IMR-90 (cell line): ENCODE measurements at regions not wholly inside any gene's neighbourhood (a gene's known extent, or its start where the extent isn't known, plus 50 kb on each side); places are given as distances from the start of the nearest gene placed in this dataset.

ENCODE experiments used
- ATAC-seq: fragments of 200-7000 bp; cut with Tn5 transposase; 2 replicates; pipeline ENCODE4 v1.9.1; 2020; ENCODE audit warnings: low read depth, mild to moderate bottlenecking, moderate library complexity
- BruUV-seq: library from RNA; stranded (reverse); fragments of 400-500 nt; replicated peaks from 2 replicates; lab custom pipeline; 2021; lab: Mats Ljungman, UMichigan
- CTCF ChIA-PET: fragments of 300-600 bp; formaldehyde crosslinking; extraction: SDS; loops from one replicate; lab custom pipeline; 2021; ENCODE audit warnings: antibody characterized with exemption; lab: Yijun Ruan, JAX
- POLR2A ChIA-PET: fragments of 300-600 bp; sonication (Branson Sonifier 250); formaldehyde crosslinking; loops from one replicate; lab custom pipeline; 2022; ENCODE audit warnings: antibody characterized with exemption; ENCODE audit not compliant: unreplicated experiment; lab: Charles Lee
- DNase-seq: peaks from one replicate; pipeline ENCODE4 v3.0.0; 2013
- H2AFZ ChIP-seq: replicated peaks from 2 replicates; pipeline ENCODE3; 2013; ENCODE audit warnings: low read length, mild to moderate bottlenecking; ENCODE audit not compliant: poor library complexity
- H2AK5ac ChIP-seq: 2 replicates; pipeline ENCODE4 v1.6.1; 2013; ENCODE audit warnings: low read depth, low read length, inconsistent platforms
- H2AK9ac ChIP-seq: replicated peaks from 2 replicates; pipeline ENCODE3; 2013; ENCODE audit warnings: mild to moderate bottlenecking, low read depth, low read length, moderate library complexity; ENCODE audit not compliant: poor library complexity
- H2BK120ac ChIP-seq: 2 replicates; pipeline ENCODE4 v1.6.1; 2013; ENCODE audit warnings: low read depth, low read length, inconsistent platforms
- H2BK15ac ChIP-seq: 3 replicates; pipeline ENCODE4 v1.6.1; 2013; ENCODE audit warnings: low read depth, low read length, inconsistent platforms
- H2BK20ac ChIP-seq: 2 replicates; pipeline ENCODE4 v1.6.1; 2013; ENCODE audit warnings: low read depth, mild to moderate bottlenecking, inconsistent platforms, low read length, moderate library complexity
- H2BK5ac ChIP-seq: 2 replicates; pipeline ENCODE4 v1.6.1; 2013; ENCODE audit warnings: mild to moderate bottlenecking, low read depth, low read length, inconsistent platforms; ENCODE audit not compliant: poor library complexity, severe bottlenecking
- H3K14ac ChIP-seq: replicated peaks from 2 replicates; pipeline ENCODE4 v1.6.1; 2013; ENCODE audit warnings: low read depth, low read length, inconsistent platforms
- H3K18ac ChIP-seq: 2 replicates; pipeline ENCODE4 v1.6.1; 2013; ENCODE audit warnings: low read depth, low read length, control low read depth
- H3K23ac ChIP-seq: 2 replicates; pipeline ENCODE4 v1.6.1; 2013; ENCODE audit warnings: low read depth, low read length, inconsistent platforms
- H3K27ac ChIP-seq: 2 replicates; pipeline ENCODE4 v1.5.1; 2013; ENCODE audit warnings: mild to moderate bottlenecking, control low read depth, low read length; ENCODE audit not compliant: insufficient read depth
- H3K27me3 ChIP-seq: 2 replicates; pipeline ENCODE4 v1.6.1; 2013; ENCODE audit warnings: low read length; ENCODE audit not compliant: control insufficient read depth, insufficient read depth
- H3K36me3 ChIP-seq: 2 replicates; pipeline ENCODE4 v1.6.1; 2013; ENCODE audit warnings: low read length, mixed read lengths; ENCODE audit not compliant: control insufficient read depth, insufficient read depth
- H3K4ac ChIP-seq: 2 replicates; pipeline ENCODE4 v1.6.1; 2013; ENCODE audit warnings: low read depth, low read length, inconsistent platforms
- H3K4me1 ChIP-seq: 2 replicates; pipeline ENCODE4 v1.6.1; 2013; ENCODE audit warnings: low read length, mixed read lengths; ENCODE audit not compliant: control insufficient read depth, insufficient read depth
- H3K4me2 ChIP-seq: 2 replicates; pipeline ENCODE4 v1.6.1; 2013; ENCODE audit warnings: low read depth, mild to moderate bottlenecking, control low read depth, low read length, moderate library complexity
- H3K4me3 ChIP-seq: 2 replicates; pipeline ENCODE4 v1.5.1; 2013; ENCODE audit warnings: low read depth, mild to moderate bottlenecking, control low read depth, low read length, moderate library complexity; ENCODE audit not compliant: insufficient read depth
- H3K56ac ChIP-seq: 2 replicates; pipeline ENCODE4 v1.6.1; 2013; ENCODE audit warnings: low read length, inconsistent platforms; ENCODE audit not compliant: insufficient read depth; ENCODE audit errors: extremely low read depth
- H3K79me1 ChIP-seq, 2 experiments: 2 replicates each; pipeline ENCODE4 v1.6.1; 2013; ENCODE audit warnings: low read length in 2 of 2, inconsistent platforms in 1 of 2, low read depth in 1 of 2
- H3K9ac ChIP-seq: 2 replicates; pipeline ENCODE4 v1.6.1; 2013; ENCODE audit warnings: low read depth, low read length, control low read depth
- H3K9me1 ChIP-seq: 2 replicates; pipeline ENCODE4 v1.6.1; 2013; ENCODE audit warnings: low read length, inconsistent platforms; ENCODE audit not compliant: insufficient read depth
- H3K9me3 ChIP-seq: 2 replicates; pipeline ENCODE4 v1.6.1; 2013; ENCODE audit warnings: low read length; ENCODE audit not compliant: control insufficient read depth, insufficient read depth
- H4K20me1 ChIP-seq: 2 replicates; pipeline ENCODE4 v1.6.1; 2013; ENCODE audit warnings: low read length, inconsistent platforms; ENCODE audit not compliant: insufficient read depth
- H4K5ac ChIP-seq: 2 replicates; pipeline ENCODE4 v1.6.1; 2013; ENCODE audit warnings: mild to moderate bottlenecking, low read depth, low read length, control low read depth
- H4K8ac ChIP-seq, 2 experiments: 2 replicates each; pipeline ENCODE4 v1.6.1; 2013; ENCODE audit warnings: low read depth in 2 of 2, low read length in 2 of 2, control low read depth in 1 of 2, inconsistent platforms in 1 of 2
- H4K91ac ChIP-seq: 2 replicates; pipeline ENCODE4 v1.6.1; 2013; ENCODE audit warnings: low read depth, low read length, inconsistent platforms; ENCODE audit not compliant: insufficient read depth
- BHLHE40 ChIP-seq: fragments of 150-350 bp; IDR thresholded peaks from 2 replicates; pipeline ENCODE4 v1.6.1; 2016; ENCODE audit warnings: mild to moderate bottlenecking, low read depth, low read length
- CEBPB ChIP-seq: IDR thresholded peaks from 2 replicates; pipeline ENCODE4 v1.6.1; 2012; ENCODE audit warnings: low read depth, low read length, improper control_type of control experiment
- CHD1 ChIP-seq: IDR thresholded peaks from 2 replicates; pipeline ENCODE4 v1.6.1; 2012; ENCODE audit warnings: low read depth, low read length, improper control_type of control experiment
- CTCF ChIP-seq: conservative IDR thresholded peaks from 2 replicates; pipeline ENCODE4 v1.5.1; 2012; ENCODE audit warnings: mild to moderate bottlenecking, low read depth, low read length, improper control_type of control experiment
- ELK1 ChIP-seq: fragments of 150-350 bp; IDR thresholded peaks from 2 replicates; pipeline ENCODE4 v1.6.1; 2016; ENCODE audit warnings: low read depth, mild to moderate bottlenecking, low read length, moderate library complexity, borderline replicate concordance
- FOS ChIP-seq: fragments of 150-350 bp; IDR thresholded peaks from 2 replicates; pipeline ENCODE4 v1.6.1; 2016; ENCODE audit warnings: low read depth, low read length
- MAFK ChIP-seq: IDR thresholded peaks from 2 replicates; pipeline ENCODE4 v1.6.1; 2012; ENCODE audit warnings: low read depth, low read length, improper control_type of control experiment
- MAZ ChIP-seq: IDR thresholded peaks from 2 replicates; pipeline ENCODE4 v1.6.1; 2012; ENCODE audit warnings: low read depth, mild to moderate bottlenecking, low read length, improper control_type of control experiment, moderate library complexity, borderline replicate concordance
- NFE2L2 ChIP-seq: fragments of 150-350 bp; IDR thresholded peaks from 2 replicates; pipeline ENCODE4 v1.6.1; 2016; ENCODE audit warnings: low read depth, mild to moderate bottlenecking, low read length
- POLR2A ChIP-seq: IDR thresholded peaks from 2 replicates; pipeline ENCODE4 v1.6.1; 2012; ENCODE audit warnings: mild to moderate bottlenecking, low read depth, low read length
- RAD21 ChIP-seq: IDR thresholded peaks from 2 replicates; pipeline ENCODE4 v1.6.1; 2012; ENCODE audit warnings: low read length, improper control_type of control experiment
- RCOR1 ChIP-seq: IDR thresholded peaks from 2 replicates; pipeline ENCODE4 v1.6.1; 2012; ENCODE audit warnings: mild to moderate bottlenecking, low read length, improper control_type of control experiment; ENCODE audit not compliant: insufficient replicate concordance
- RFX5 ChIP-seq: IDR thresholded peaks from 2 replicates; pipeline ENCODE4 v1.8.0; 2012; ENCODE audit warnings: low read depth, mild to moderate bottlenecking, low read length, moderate library complexity
- SMC3 ChIP-seq: fragments of 150-350 bp; IDR thresholded peaks from 2 replicates; pipeline ENCODE4 v1.6.1; 2016; ENCODE audit warnings: low read depth, mild to moderate bottlenecking, antibody characterized with exemption, low read length, moderate library complexity
- USF2 ChIP-seq: fragments of 150-350 bp; IDR thresholded peaks from 2 replicates; pipeline ENCODE4 v1.6.1; 2017; ENCODE audit warnings: mild to moderate bottlenecking, antibody characterized with exemption, low read length, low read depth
- WGBS, 2 experiments: methylation state at CpG; one replicate each; pipeline versions ENCODE4 v1.1.5 to v1.1.7; 2013; ENCODE audit warnings: missing lambda C conversion rate in 2 of 2; ENCODE audit not compliant: insufficient read length in 1 of 2; ENCODE audit errors: extremely low coverage in 2 of 2; 5-methylcytosine and 5-hydroxymethylcytosine counted together
- dilution Hi-C: fragments of 300-500 bp; cut with HindIII; formaldehyde crosslinking; loops from one replicate; pipeline ENCODE4 v1.14.3; 2018; ENCODE audit warnings: low sequenced_read_pairs; ENCODE audit not compliant: unreplicated experiment
- in situ Hi-C: fragments of 300-500 bp; cut with MboI; formaldehyde crosslinking; loops from 3 replicates; pipeline ENCODE4 v1.14.3; 2019; ENCODE audit warnings: low sequenced_read_pairs, inconsistent platforms, mixed read lengths
- intact Hi-C: fragments of 100-400 bp; cut with micrococcal nuclease; formaldehyde crosslinking; loops from 2 replicates; pipeline ENCODE4 v1.10.0; 2022

GRCh38 chr12:88878295-88878694 is 298.0 kb upstream of the KITLG start:
- Histone ChIP-seq H3K4me3 (no peak overlapping the region), H2BK15ac (no peak overlapping the region), H3K14ac (no peak overlapping the region), H3K36me3 (no peaks in the 10 kb centered on the region), H2AK9ac (no peak overlapping the region), H3K27ac (no peak overlapping the region), H3K4me1 (no peaks in the 10 kb centered on the region), H2BK5ac (no peak overlapping the region), H4K20me1 (no peaks in the 10 kb centered on the region), H2AK5ac (no peak overlapping the region), H3K9me1 (no peaks in the 10 kb centered on the region), H3K27me3 (no peaks in the 10 kb centered on the region), H3K56ac (no peak overlapping the region), H4K91ac (no peak overlapping the region), H3K4ac (no peak overlapping the region), H3K18ac (no peak overlapping the region), H2BK120ac (no peak overlapping the region), H3K23ac (no peak overlapping the region), H3K9ac (no peak overlapping the region), H2BK20ac (no peak overlapping the region), H2AFZ (no peak overlapping the region), H3K9me3 (no peaks in the 10 kb centered on the region), H4K8ac (no peak overlapping the region), H4K5ac (no peak overlapping the region), H3K79me1 (no peaks in the 10 kb centered on the region), H3K4me2 (no peak overlapping the region)
- TF ChIP-seq BHLHE40 (no peak), MAZ (no peak), RAD21 (no peak), CEBPB (no peak), MAFK (no peak), RCOR1 (no peak), CTCF (no peak), SMC3 (no peak), FOS (no peak), POLR2A (no peak), NFE2L2 (no peak), USF2 (no peak), ELK1 (no peak), RFX5 (no peak), CHD1 (no peak)
- intact Hi-C loops (no loop called here), dilution Hi-C loops (no loop called here), in situ Hi-C loops (no loop called here)
- WGBS, 2 experiments = no CpG with 5 or more reads among the region's 2 CpGs
- DNase-seq = no peak
- ChIA-PET POLR2A (no interaction called here), CTCF (interaction anchor here (0.6 kb wide), 1 partner anchor 131 kb away, joined by 3 read pairs; no protein-coding TSS in a partner anchor)
- no TSS peak for BruUV-seq
- ATAC-seq = no peak
